ENCODE measurements at regions not wholly inside any gene's neighbourhood (a gene's known extent, or its start where the extent isn't known, plus 50 kb on each side); places are given as distances from the start of the nearest gene placed in this dataset.

GRCh38 chr4:79682161-79682560, 274.1 kb upstream of the GK2 start:
- H2AK9ac ChIP-seq (replicated peaks; ENCODE audit: low read depth, low read length, poor library complexity) = no peak overlapping the region
- H3K18ac ChIP-seq (ENCODE audit: low read depth, low read length) = peak overlapping the region; percentile 77
- no peaks in the 10 kb centered on the region for H3K79me1 ChIP-seq (ENCODE audit: low read depth in 1 of 2, low read length in 2 of 2)
- intact Hi-C loops (cut with micrococcal nuclease) (no loop called here), in situ Hi-C loops (cut with MboI; ENCODE audit: low sequenced_read_pairs) (no loop called here), dilution Hi-C loops (cut with HindIII; ENCODE audit: low sequenced_read_pairs, unreplicated experiment) (no loop called here)
- peak overlapping the region; percentile 82; the same call in 1 of the 2 replicates for H3K27ac ChIP-seq (ENCODE audit: insufficient read depth, low read length)
- H3K4ac ChIP-seq (ENCODE audit: low read depth, low read length) = peak overlapping the region; percentile 95
- H2BK120ac ChIP-seq (ENCODE audit: low read depth, low read length) = peak overlapping the region; percentile 96
- H3K9me3 ChIP-seq (ENCODE audit: control insufficient read depth, insufficient read depth, low read length) = no peaks in the 10 kb centered on the region
- ChIA-PET POLR2A (ENCODE audit: unreplicated experiment) (no interaction called here), CTCF (interaction anchor here (0.8 to 1.0 kb wide), 2 partner anchors 9 to 141 kb away, joined by 3 to 4 read pairs; no protein-coding TSS in a partner anchor)
- DNase-seq (peak; percentile 67), ATAC-seq (ENCODE audit: low read depth) (peak; percentile 96)
- H2BK5ac ChIP-seq (ENCODE audit: low read depth, low read length, poor library complexity, severe bottlenecking) = peak overlapping the region; percentile 67
- H3K9ac ChIP-seq (ENCODE audit: low read depth, low read length) = peak overlapping the region; percentile 29; the same call in 1 of the 2 replicates
- TF ChIP-seq POLR2A (IDR thresholded peaks at IDR 0.05; ENCODE audit: low read depth, low read length) (no peak), NFE2L2 (IDR thresholded peaks at IDR 0.05; ENCODE audit: low read depth, low read length) (no peak), SMC3 (IDR thresholded peaks at IDR 0.05; ENCODE audit: low read depth, low read length) (no peak), CHD1 (IDR thresholded peaks at IDR 0.05; ENCODE audit: low read depth, low read length) (no peak), USF2 (IDR thresholded peaks at IDR 0.05; ENCODE audit: low read depth, low read length) (no peak), BHLHE40 (IDR thresholded peaks at IDR 0.05; ENCODE audit: low read depth, low read length) (no peak), MXI1 (IDR thresholded peaks at IDR 0.05; ENCODE audit: borderline replicate concordance, low read depth, low read length) (no peak), RFX5 (IDR thresholded peaks at IDR 0.05; ENCODE audit: low read depth, low read length) (no peak), RAD21 (IDR thresholded peaks at IDR 0.05; ENCODE audit: low read length) (no peak), MAZ (IDR thresholded peaks at IDR 0.05; ENCODE audit: borderline replicate concordance, low read depth, low read length) (no peak), CTCF (conservative IDR thresholded peaks at IDR 0.05; ENCODE audit: low read depth, low read length) (no peak), MAFK (IDR thresholded peaks at IDR 0.05; ENCODE audit: low read depth, low read length) (no peak), FOS (IDR thresholded peaks at IDR 0.05; ENCODE audit: low read depth, low read length) (no peak), ELK1 (IDR thresholded peaks at IDR 0.05; ENCODE audit: borderline replicate concordance, low read depth, low read length) (no peak), RCOR1 (IDR thresholded peaks at IDR 0.05; ENCODE audit: insufficient replicate concordance, low read length) (no peak), CEBPB (IDR thresholded peaks at IDR 0.05; ENCODE audit: low read depth, low read length) (no peak)
- H4K91ac ChIP-seq (ENCODE audit: insufficient read depth, low read depth, low read length) = peak overlapping the region; percentile 65; the same call in 1 of the 2 replicates
- no peaks in the 10 kb centered on the region for H4K20me1 ChIP-seq (ENCODE audit: insufficient read depth, low read length)
- H3K4me1 ChIP-seq (ENCODE audit: control insufficient read depth, insufficient read depth, low read length) = peaks cover 9% of the 10 kb centered on the region
- 100% methylated on average over 1 of the region's 4 CpGs; no CpG with 5 or more reads in 1 of the 2 experiments for WGBS, 2 experiments (ENCODE audit: extremely low coverage in 2 of 2, insufficient read length in 1 of 2)
- H3K9me1 ChIP-seq (ENCODE audit: insufficient read depth, low read length) = peaks cover 7% of the 10 kb centered on the region
- peak overlapping the region; percentile 86 for H2AK5ac ChIP-seq (ENCODE audit: low read depth, low read length)
- H3K14ac ChIP-seq (replicated peaks; ENCODE audit: low read depth, low read length) = peak overlapping the region; percentile 31
- H2BK15ac ChIP-seq (ENCODE audit: low read depth, low read length) = peak overlapping the region; percentile 96; the same call in 2 of the 3 replicates
- no peak overlapping the region for H3K4me3 ChIP-seq (ENCODE audit: insufficient read depth, low read depth, low read length)
- peak overlapping the region; percentile 41; the same call in 1 of the 2 replicates for H3K23ac ChIP-seq (ENCODE audit: low read depth, low read length)
- H2BK20ac ChIP-seq (ENCODE audit: low read depth, low read length) = peak overlapping the region; percentile 94
- peak overlapping the region; percentile 74 for H2AFZ ChIP-seq (replicated peaks; ENCODE audit: low read length, poor library complexity)
- no peaks in the 10 kb centered on the region for H3K36me3 ChIP-seq (ENCODE audit: control insufficient read depth, insufficient read depth, low read length)
- peak overlapping the region in 1 of 2 experiments; percentile 77; a peak in 1 of 4 replicates for H4K8ac ChIP-seq (ENCODE audit: low read depth in 2 of 2, low read length in 2 of 2)
- BruUV-seq (replicated peaks) = no TSS peak
- peak overlapping the region; percentile 82 for H3K4me2 ChIP-seq (ENCODE audit: low read depth, low read length)
- peak overlapping the region; percentile 32; the same call in 1 of the 2 replicates for H3K56ac ChIP-seq (ENCODE audit: extremely low read depth, insufficient read depth, low read length)
- H3K27me3 ChIP-seq (ENCODE audit: control insufficient read depth, insufficient read depth, low read length) = peaks cover 2% of the 10 kb centered on the region
- peak overlapping the region; percentile 53; the same call in 1 of the 2 replicates for H4K5ac ChIP-seq (ENCODE audit: low read depth, low read length)

Measured in IMR-90 (cell line).